GM20000 (cell line): ENCODE measurements at regions not wholly inside any gene's neighbourhood (a gene's known extent, or its start where the extent isn't known, plus 50 kb on each side); places are given as distances from the start of the nearest gene placed in this dataset.

ENCODE experiments used
- DNase-seq: peaks from one replicate; pipeline ENCODE4 v3.0.0; 2012; ENCODE audit warnings: low spot score
- CTCF ChIP-seq: IDR thresholded peaks from 2 replicates; pipeline ENCODE4 v1.5.1; 2012; ENCODE audit warnings: mild to moderate bottlenecking, control low read depth; ENCODE audit errors: extremely low read depth, missing control alignments

DNA sequence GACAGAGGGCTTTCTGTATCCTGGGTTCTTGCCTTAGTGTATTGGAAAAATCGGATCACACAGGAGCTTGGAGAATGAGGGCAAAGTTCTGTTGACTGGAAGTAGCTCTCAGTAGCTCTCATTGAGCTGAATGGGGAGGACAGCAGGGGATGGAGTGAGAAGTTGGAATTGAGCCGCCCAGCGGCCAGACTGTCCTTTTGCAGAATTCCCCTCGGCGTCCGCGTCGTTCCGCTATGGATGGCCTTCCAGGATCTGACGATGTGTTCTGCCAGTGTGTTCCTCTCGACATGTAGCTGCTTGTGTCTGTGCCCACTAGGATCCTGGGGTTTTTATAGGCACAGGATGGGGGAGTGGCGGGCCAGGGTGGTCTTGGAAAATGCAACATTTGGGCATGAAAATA lies 351.8 kb upstream of the SEMA3A start:
- DNase-seq, result no peak
- TF ChIP-seq CTCF, result no peak

DNA sequence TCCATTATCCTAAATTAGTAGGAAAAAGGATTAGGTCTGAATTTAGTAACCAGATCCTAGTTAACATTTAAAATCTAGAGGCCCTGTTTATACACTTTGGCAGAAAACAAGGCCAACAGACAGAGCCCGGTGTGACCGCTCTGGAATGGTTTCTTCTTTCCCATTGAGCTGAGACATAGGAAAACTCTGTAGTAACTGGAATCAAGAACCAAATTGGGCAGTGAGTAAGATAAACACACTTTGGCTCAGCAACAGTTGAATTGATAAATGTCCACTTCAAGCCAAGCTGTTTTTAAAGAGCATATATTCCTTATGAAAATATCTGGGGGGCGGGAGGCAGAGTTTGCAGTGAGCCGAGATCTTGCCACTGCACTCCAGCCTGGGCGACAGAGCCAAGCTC lies 343.7 kb upstream of the SEMA3A start:
- TF ChIP-seq CTCF, result no peak
- no peak for DNase-seq

DNA sequence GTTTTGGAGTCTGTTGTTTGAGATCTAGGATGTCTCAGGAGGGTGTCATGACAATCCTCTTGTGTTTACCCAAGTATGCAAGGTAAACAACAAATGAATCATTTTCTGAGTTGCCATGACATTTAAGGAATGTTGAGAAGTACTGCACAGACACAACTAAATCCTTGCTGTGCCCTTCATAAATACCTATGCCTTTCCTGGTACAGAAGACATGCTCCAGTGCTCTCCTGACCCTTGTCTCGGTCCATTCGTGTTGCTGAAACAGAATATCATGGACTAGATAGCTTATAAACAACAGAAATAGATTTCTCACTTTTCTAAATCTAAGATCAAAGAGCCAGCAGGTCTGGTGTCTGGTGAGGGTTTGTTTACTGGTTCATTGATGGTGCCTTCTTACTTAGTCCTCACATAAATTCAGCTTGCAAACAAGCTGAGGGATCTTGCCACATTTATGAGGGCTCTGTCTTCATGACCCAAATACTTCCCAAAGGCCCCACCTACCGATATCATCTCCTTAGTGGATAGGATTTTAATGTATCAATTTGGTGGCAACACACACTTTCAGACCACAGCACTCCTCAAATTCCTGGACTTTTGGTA lies 341.8 kb upstream of the SEMA3A start:
- TF ChIP-seq CTCF, result no peak

GRCh38 chr7:84535580-84536270 lies 341.1 kb upstream of the SEMA3A start:
- TF ChIP-seq CTCF, result no peak
- DNase-seq, result no peak

More for the DNA sequence above, 341.8 kb upstream of the SEMA3A start:
- DNase-seq, result no peak

DNA sequence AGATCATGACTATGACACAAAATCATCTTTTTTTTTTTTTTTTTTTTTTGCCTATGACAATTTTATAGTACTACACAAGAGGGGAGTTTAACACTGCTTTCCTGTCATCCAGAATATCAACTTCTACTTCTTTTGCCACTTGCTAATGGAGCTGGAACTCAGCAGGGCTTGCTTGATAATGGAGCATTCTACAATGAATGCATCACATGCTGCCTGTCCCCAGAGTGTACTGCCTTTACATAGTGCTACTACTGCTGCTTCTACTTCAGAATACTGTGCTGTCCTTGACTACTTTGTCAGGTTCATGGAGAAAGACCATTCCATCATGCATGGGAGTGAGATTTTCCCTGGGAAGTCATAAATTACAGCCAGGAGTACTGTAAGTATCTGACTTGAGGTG lies 338.6 kb upstream of the SEMA3A start:
- DNase-seq, result no peak
- TF ChIP-seq CTCF, result no peak

- no peak for TF ChIP-seq CTCF
- DNase-seq, result no peak
These were observed 337.6 kb upstream of the SEMA3A start for GRCh38 chr7:84532196-84532595.

GRCh38 chr7:84529480-84530205 lies 335.1 kb upstream of the SEMA3A start:
- DNase-seq, result no peak
- TF ChIP-seq CTCF, result no peak
